ENCODE measurements at regions not wholly inside any gene's neighbourhood (a gene's known extent, or its start where the extent isn't known, plus 50 kb on each side); places are given as distances from the start of the nearest gene placed in this dataset.

- in situ Hi-C loops (cut with MboI; ENCODE audit: low sequenced_read_pairs, unreplicated experiment) = no loop called here
- no peak for TF ChIP-seq CTCF (IDR thresholded peaks at IDR 0.05; ENCODE audit: borderline replicate concordance, control extremely low read depth, extremely low read depth, insufficient read depth, missing control alignments)
- no peak for DNase-seq (ENCODE audit: low spot score)
Measured at GRCh38 chr6:105806486-105806920, 279.6 kb upstream of the PRDM1 start.

- in situ Hi-C loops (cut with MboI; ENCODE audit: low sequenced_read_pairs, unreplicated experiment) = no loop called here
- TF ChIP-seq CTCF (IDR thresholded peaks at IDR 0.05; ENCODE audit: borderline replicate concordance, control extremely low read depth, extremely low read depth, insufficient read depth, missing control alignments) = no peak
- no peak for DNase-seq (ENCODE audit: low spot score)
Measured at GRCh38 chr6:105805501-105806023, 280.6 kb upstream of the PRDM1 start.

GRCh38 chr6:105804424-105804823, 281.7 kb upstream of the PRDM1 start:
- TF ChIP-seq CTCF (IDR thresholded peaks at IDR 0.05; ENCODE audit: borderline replicate concordance, control extremely low read depth, extremely low read depth, insufficient read depth, missing control alignments) = no peak
- in situ Hi-C loops (cut with MboI; ENCODE audit: low sequenced_read_pairs, unreplicated experiment) = no loop called here
- no peak for DNase-seq (ENCODE audit: low spot score)

- DNase-seq (ENCODE audit: low spot score) = no peak
- no peak for TF ChIP-seq CTCF (IDR thresholded peaks at IDR 0.05; ENCODE audit: borderline replicate concordance, control extremely low read depth, extremely low read depth, insufficient read depth, missing control alignments)
- in situ Hi-C loops (cut with MboI; ENCODE audit: low sequenced_read_pairs, unreplicated experiment) = no loop called here
Measured at GRCh38 chr6:105804000-105804399, 282.1 kb upstream of the PRDM1 start.

- no peak for DNase-seq (ENCODE audit: low spot score)
- in situ Hi-C loops (cut with MboI; ENCODE audit: low sequenced_read_pairs, unreplicated experiment) = no loop called here
- no peak for TF ChIP-seq CTCF (IDR thresholded peaks at IDR 0.05; ENCODE audit: borderline replicate concordance, control extremely low read depth, extremely low read depth, insufficient read depth, missing control alignments)
Measured at GRCh38 chr6:105803442-105803841, 282.7 kb upstream of the PRDM1 start.

- in situ Hi-C loops (cut with MboI; ENCODE audit: low sequenced_read_pairs, unreplicated experiment) = no loop called here
- TF ChIP-seq CTCF (IDR thresholded peaks at IDR 0.05; ENCODE audit: borderline replicate concordance, control extremely low read depth, extremely low read depth, insufficient read depth, missing control alignments) = no peak
- no peak for DNase-seq (ENCODE audit: low spot score)
Measured at GRCh38 chr6:105802703-105803102, 283.4 kb upstream of the PRDM1 start.

GRCh38 chr6:105800871-105801270, 285.3 kb upstream of the PRDM1 start:
- in situ Hi-C loops (cut with MboI; ENCODE audit: low sequenced_read_pairs, unreplicated experiment) = no loop called here
- no peak for TF ChIP-seq CTCF (IDR thresholded peaks at IDR 0.05; ENCODE audit: borderline replicate concordance, control extremely low read depth, extremely low read depth, insufficient read depth, missing control alignments)
- no peak for DNase-seq (ENCODE audit: low spot score)
